GM20000 (cell line): ENCODE measurements at regions not wholly inside any gene's neighbourhood (a gene's known extent, or its start where the extent isn't known, plus 50 kb on each side); places are given as distances from the start of the nearest gene placed in this dataset.

Source experiments
- DNase-seq: peaks from one replicate; pipeline ENCODE4 v3.0.0; 2012; ENCODE audit warnings: low spot score
- TF ChIP-seq, protein P1 (sequence below): IDR thresholded peaks from 2 replicates; pipeline ENCODE4 v1.5.1; 2012; ENCODE audit warnings: mild to moderate bottlenecking, control low read depth; ENCODE audit errors: extremely low read depth, missing control alignments

DNA sequence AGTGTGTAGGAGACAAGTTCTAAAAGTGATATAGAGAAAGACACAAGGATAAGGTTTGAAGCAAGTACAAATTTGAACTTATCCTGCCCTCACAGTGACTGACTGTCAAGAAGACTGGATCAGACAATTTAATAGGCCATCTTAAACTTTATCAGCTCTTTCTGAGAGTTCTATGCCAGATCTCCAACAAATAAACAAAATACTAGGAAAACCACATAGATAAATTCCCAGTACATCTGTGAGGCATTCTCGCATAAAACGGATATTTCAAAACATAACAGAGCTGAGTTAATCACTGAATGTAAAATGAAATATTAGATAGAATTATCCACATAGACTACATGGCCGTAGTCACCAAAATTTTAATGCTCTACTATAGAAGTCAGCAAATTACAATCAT is 120.9 kb upstream of the LUZP2 start:
- no peak for DNase-seq
- TF ChIP-seq, protein P1, sequence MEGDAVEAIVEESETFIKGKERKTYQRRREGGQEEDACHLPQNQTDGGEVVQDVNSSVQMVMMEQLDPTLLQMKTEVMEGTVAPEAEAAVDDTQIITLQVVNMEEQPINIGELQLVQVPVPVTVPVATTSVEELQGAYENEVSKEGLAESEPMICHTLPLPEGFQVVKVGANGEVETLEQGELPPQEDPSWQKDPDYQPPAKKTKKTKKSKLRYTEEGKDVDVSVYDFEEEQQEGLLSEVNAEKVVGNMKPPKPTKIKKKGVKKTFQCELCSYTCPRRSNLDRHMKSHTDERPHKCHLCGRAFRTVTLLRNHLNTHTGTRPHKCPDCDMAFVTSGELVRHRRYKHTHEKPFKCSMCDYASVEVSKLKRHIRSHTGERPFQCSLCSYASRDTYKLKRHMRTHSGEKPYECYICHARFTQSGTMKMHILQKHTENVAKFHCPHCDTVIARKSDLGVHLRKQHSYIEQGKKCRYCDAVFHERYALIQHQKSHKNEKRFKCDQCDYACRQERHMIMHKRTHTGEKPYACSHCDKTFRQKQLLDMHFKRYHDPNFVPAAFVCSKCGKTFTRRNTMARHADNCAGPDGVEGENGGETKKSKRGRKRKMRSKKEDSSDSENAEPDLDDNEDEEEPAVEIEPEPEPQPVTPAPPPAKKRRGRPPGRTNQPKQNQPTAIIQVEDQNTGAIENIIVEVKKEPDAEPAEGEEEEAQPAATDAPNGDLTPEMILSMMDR, result no peak

DNA sequence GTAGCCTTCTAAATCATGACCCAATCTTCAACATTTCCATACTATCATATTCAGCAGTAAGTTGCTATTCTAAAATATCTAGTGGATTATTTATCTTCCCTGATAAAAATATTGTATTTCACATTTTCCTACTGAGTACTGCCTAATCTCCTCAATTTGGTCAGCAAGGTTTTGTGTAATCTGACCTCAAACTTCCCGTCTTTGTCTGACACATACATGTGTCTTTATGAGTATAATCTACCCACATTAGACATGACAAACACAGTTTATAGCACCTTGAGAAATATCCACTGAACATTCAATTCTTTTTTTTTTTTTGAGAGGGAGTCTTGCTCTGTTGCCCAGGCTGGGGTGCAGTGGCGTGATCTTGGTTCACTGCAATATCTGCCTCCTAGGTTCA is 113.7 kb upstream of the LUZP2 start:
- TF ChIP-seq, protein P1, result no peak
- DNase-seq, result no peak

DNA sequence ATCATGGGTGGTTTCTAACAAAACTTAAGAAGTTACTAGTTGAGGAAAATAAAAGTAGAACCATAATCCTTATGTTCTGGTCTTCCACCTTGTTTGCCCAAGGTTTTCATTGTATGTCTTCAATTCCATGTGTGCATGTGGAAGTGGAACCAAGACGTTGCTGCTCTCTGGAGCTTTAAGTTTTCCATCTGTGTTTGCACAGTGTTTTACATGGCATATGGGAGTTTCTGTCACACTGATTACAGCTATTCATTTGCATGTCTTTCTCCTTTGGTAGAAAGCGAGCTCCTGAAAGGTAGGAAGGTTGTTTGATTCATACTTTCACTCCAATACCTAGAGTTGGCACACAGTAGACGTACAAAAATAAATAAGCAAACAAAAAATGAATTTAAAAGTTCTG is 112.6 kb upstream of the LUZP2 start:
- DNase-seq, result no peak
- TF ChIP-seq, protein P1, result no peak

DNA sequence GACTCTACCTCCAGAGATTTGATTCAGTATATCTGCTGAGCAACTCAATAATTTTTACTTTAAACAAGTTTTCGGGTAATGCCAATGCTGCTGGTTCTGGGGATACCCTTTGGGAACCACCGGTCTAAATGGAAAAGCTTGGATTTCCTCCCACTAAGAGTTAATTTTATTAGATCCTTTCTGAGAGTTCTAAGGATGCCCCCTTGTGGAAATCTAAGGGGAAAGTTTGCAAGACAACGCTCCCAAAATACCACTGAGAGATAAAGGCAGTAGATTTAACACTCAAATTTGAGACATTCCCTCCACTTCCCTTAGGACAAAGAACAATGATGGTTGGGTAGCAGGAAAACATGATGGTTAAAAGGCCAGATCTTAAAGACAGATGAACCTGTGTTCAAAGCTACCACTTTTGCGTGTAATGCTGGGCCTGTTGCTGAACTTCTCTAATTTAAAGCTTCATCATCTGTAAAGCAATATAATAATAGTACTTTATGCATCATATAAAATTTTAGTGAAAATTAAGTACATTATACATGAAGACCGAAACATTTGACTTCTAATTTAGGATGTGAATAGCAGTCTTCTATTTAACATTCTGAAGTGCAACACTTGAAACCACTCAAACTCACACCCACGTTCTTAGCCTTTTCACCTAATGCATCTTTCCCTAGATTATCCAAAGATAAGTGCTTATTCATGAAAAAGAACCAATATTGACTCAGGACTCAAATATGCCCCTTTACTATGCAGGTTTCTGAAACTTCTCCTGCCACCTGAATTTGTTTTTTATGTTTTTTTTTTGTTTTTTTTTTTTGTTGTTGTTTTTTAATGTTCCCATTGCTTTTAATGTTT is 110.1 kb upstream of the LUZP2 start:
- TF ChIP-seq, protein P1, result peak; percentile 9
- DNase-seq, result no peak

DNA sequence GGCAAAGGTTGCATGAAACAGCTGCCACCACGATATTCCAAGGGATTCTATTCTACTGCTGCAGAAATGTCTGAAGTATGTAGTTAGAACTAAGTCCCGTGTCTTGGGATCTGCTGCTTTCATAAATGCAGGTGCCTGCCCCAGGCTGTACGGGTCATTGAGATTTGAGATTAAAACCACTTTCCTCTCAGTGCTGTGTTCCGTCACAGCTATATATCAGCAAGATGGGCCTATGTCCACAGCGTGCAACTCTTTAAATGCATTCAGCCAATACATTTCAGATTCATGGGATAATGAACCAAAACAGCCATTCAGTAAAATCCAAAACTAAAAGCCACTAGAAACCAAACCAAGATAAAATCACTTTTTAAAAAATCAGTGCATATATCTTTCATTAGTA is 107.3 kb upstream of the LUZP2 start:
- no peak for DNase-seq
- TF ChIP-seq, protein P1, result no peak

DNA sequence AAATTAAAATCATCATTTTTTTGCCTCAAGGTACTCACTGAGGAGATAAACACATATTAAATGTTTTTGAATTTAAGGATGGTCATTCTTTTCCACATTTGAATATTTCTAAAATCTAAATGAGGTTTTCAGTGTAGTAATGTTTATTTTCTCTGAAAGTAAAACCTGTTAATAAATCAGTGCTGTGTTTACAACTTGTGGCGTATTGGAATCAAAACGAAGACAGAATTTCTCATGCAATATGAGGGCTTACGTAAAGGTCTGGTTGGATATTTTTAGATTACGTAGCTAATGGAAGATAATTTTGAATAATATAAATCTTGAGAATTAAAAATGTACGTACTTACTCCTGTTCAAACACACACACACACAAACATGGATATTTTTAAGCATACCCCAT is 106.8 kb upstream of the LUZP2 start:
- TF ChIP-seq, protein P1, result no peak
- DNase-seq, result no peak

DNA sequence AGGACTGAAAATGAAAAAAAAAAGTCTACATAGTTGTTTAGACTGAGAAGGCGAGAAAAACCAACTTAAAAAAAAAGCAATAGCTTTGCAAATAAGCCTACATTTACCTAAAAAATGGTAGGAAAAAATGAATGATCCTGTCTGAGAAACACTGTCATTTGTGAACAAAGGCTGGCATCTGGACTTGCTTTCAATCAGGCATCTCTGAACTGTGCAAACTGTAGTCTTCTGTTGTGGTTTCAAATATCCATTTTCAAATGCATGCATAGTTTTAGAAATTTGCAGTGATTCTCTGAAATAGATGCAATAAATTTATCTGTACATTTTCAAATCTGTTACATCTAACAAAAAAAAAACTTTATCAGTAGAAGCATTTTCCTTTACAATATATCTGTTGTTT is 106.1 kb upstream of the LUZP2 start:
- TF ChIP-seq, protein P1, result no peak
- no peak for DNase-seq
